Eye (tissue), 1 donor: ENCODE measurements at regions not wholly inside any gene's neighbourhood (a gene's known extent, or its start where the extent isn't known, plus 50 kb on each side); places are given as distances from the start of the nearest gene placed in this dataset.
"Not testable (repeated sequence)": the region's sequence is repeated elsewhere in the genome, so short reads cannot be mapped to it uniquely, and the experiment has no call there.

ENCODE experiments used
- DNase-seq: peaks from one replicate; pipeline ENCODE4 v3.0.0-alpha.2; 2015

DNA sequence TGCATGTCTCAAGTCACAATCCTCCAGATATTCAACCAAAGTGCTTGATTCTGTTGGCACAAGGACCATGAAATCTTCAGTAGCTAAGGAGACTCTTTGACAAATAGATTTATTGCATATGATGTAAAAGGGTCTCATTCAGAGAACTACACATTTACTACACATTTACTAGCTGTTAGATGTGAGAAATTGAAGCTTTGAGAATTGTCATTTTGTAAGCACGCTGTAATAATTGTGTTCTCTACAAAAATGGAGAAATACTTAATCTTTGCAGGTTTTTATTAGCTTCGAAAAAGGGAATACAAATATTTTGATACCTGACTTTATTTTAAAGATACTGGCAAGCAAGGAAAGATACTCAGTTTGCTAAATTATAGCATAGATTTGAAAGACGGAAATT lies 70.2 kb upstream of the CHD2 start:
- no peak for DNase-seq

DNA sequence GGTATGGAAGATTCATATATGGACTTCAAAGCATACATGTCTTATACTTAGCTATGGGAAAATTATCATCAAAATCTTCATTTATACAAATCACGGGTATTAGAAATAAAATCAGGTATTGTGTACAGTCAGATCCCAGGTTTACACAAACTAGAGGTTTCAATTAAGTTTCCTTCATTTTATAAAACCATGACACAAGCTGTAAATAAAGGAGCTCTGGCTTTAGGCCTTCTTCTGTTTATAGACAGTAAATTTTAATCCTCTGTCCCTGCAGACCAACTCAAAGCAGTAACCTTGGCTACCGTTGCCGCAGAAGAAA lies 68.8 kb upstream of the CHD2 start:
- no peak for DNase-seq

DNA sequence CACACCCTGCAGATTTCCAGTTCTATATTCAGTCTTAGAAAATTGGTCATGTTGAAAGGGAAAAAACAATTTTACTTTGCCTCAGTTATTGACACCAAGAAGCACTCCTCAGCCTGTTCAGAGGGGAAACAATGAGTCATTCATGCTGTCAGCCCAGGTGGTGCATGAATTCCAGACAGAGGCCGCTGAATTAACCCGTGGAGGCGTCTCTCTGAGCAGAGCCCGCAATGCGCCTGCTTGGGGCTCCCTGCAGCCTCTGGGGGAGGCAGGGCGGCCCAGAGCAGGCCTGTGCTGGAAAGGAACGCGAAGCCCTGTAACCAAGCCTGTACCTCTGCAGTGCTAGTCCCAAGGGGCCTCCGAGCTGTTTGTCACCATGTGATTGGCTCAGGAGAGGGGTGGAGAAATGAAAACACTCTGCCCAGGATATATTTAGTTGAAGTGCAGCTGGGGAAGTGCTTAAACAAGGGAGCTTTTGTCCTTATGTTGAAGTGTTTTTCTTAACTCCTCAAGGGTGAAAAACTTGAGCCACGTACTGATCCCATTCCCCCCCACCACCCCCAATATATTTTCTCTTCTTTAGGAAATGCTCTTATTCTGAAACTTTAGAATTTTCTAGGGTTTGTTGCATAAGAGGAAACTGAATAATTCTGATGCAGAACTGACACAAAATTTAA lies 68.3 kb upstream of the CHD2 start:
- peak; percentile 98 for DNase-seq

DNA sequence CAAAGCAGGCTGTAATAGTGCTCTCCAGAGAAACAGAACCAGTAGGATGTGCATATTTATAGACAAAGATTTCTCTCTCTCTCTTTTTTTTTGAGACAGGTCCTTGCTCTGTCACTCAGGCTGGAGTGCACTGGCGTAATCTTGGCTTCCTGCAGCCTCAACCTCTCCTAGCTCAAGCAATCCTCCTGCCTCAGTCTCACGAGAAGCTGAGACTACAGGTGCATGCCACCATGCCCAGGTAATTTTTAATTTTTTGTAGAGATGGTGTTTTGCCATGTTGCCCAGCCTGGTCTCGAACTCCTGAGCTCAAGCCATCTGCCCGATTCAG lies 67.1 kb upstream of the CHD2 start:
- no peak for DNase-seq

- DNase-seq, result no peak
Measured at GRCh38 chr15:92833493-92834271, 66.4 kb upstream of the CHD2 start.

GRCh38 chr15:92839696-92840095 lies 60.4 kb upstream of the CHD2 start:
- peak; percentile 45 for DNase-seq

DNA sequence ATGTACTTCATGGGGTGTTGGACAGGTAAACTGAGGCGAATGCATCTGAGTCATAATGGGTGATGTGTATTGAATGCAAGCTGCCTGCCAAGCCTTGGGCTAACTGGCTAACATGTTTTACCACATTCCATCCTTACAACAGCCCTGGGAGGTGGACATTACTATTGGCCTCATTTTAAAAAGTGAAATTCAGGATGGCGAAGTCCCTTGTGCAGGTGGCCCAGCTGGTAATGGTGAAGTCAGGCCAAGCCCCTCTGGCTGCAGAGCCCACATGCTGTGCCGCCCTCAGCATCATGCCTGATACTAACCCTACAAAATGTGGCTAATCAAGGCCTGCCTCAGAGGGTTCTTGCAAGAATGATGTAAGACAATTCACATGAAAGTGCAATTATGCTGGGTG lies 60.0 kb upstream of the CHD2 start:
- no peak for DNase-seq

DNA sequence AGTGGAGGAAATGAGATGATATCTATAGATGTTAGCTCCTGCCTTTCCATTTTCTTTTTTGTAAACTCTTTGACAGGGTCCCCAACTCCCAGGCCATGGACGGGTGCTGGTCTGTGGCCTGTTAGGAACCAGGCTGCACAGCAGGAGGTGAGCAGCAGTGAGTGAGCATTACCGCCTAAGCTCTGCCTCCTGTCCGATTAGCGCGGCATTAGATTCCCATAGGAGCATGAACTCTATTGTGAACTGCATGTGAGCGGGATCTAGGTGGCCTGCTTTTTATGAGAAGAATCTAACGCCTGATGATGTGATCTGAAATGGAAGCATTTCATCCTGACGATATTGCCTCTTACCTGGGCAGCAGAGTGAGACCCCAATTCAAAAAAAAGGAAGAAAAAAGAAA lies 56.8 kb upstream of the CHD2 start:
- DNase-seq, result peak; percentile 70

DNA sequence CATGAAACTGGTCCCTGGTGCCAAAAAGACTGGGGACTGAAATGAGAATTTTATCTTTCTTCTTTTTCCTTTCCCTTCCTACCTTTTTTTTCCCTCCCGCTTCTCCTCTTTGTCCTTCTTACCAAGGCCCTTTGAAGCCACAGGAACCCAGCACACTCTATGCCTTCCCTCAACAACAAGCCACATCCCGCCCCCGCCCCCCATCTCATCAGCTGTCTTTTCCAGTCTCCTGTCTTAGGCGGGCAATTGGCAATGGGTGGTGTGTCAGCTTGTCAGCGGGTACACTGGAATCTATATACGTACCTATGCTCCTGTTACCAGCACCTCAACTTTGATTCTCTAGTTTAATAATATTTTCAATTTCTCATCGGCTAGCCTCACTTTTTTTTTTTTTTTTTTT lies 56.3 kb upstream of the CHD2 start:
- DNase-seq, result peak; percentile 45

DNA sequence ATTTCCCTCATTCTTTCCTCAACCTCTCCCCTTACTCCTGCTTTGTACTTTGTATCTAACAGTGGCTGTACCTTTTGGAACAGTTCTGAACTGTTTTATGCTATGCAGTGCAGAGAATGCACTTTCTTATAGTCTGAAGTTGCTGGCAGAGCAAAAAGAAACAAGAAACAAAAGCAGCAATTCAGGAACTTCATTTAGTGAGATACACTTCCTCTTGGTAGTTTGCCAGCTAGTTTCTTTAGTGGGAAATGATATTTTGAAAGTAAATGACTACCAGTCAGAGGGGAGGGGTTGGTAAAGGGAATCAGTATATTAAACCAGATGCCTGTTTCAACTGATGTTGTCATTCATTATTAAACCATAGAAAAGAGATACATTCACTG lies 55.0 kb upstream of the CHD2 start:
- peak; percentile 43 for DNase-seq

- no peak for DNase-seq
Measured at GRCh38 chr15:92846741-92847140, 53.4 kb upstream of the CHD2 start.

GRCh38 chr15:92847841-92848240 lies 52.3 kb upstream of the CHD2 start:
- no peak for DNase-seq

GRCh38 chr15:92848464-92848851 lies 51.7 kb upstream of the CHD2 start:
- no peak for DNase-seq

- DNase-seq, result no peak
Measured at GRCh38 chr15:92848852-92849598, 51.1 kb upstream of the CHD2 start.

DNA sequence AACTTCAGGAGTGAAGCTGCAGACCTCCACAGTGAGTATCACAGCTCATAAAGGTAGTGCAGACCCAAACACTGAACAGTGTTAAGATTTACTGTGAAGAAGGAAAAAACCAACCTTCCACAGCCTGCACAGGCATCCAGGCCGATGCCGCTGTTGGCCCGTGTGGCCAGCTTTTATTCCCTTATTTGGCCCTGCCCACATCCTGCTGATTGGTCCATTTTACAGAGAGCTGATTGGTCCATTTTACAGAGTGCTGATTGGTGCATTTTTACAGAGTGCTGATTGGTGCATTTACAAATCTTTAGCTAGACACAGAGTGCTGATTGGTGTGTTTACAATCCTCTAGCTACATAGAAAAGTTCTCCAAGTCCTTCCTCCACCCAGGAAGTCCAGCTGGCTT lies 49.9 kb upstream of the CHD2 start:
- not testable (repeated sequence) for DNase-seq
